ENCODE measurements at regions not wholly inside any gene's neighbourhood (a gene's known extent, or its start where the extent isn't known, plus 50 kb on each side); places are given as distances from the start of the nearest gene placed in this dataset.

DNA sequence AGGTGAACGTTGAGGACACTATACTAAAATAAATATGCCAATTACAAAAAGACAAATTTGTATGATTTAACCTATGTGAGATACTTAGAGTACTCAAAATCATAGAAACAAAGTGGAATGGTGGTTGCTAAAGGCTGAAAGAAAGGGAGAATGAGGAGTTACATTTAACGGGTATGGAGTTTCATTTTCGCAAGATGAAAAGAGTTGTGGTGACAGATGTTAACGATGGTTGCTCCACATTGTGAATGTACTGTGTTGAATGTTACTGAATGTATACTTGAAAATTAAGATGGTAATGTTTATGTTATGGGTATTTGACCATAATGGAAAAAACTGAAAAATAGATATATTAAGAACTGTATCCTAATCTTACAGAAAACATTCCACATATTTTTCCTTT, 51.3 kb upstream of the MOCS2 start:
- H3K27ac ChIP-seq (ENCODE audit: low read depth in 1 of 2, low read length in 2 of 2) = no peak overlapping the region
- H3K4me2 ChIP-seq (replicated peaks; ENCODE audit: extremely low read depth, low read length, poor library complexity, severe bottlenecking) = no peak overlapping the region
- H3K27ac Mint-ChIP-seq = no peak overlapping the region
- H3K36me3 Mint-ChIP-seq = no peaks in the 10 kb centered on the region
- no peaks in the 10 kb centered on the region for H3K4me1 ChIP-seq (ENCODE audit: control insufficient read depth in 1 of 2, insufficient read depth in 2 of 2, low read length in 2 of 2)
- no peaks in the 10 kb centered on the region for H4K20me1 ChIP-seq (ENCODE audit: insufficient read depth, low read length)
- H3K9me3 Mint-ChIP-seq = peaks cover 0 to 12% (median 4%) of the 10 kb centered on the region in 7 donors
- H3K27me3 Mint-ChIP-seq (ENCODE audit: low read depth in 3 of 3) = no peaks in the 10 kb centered on the region
- H3K4me1 Mint-ChIP-seq = no peaks in the 10 kb centered on the region
- H3K79me2 ChIP-seq (ENCODE audit: insufficient read depth, low read length) = no peaks in the 10 kb centered on the region
- TF ChIP-seq, protein P1, sequence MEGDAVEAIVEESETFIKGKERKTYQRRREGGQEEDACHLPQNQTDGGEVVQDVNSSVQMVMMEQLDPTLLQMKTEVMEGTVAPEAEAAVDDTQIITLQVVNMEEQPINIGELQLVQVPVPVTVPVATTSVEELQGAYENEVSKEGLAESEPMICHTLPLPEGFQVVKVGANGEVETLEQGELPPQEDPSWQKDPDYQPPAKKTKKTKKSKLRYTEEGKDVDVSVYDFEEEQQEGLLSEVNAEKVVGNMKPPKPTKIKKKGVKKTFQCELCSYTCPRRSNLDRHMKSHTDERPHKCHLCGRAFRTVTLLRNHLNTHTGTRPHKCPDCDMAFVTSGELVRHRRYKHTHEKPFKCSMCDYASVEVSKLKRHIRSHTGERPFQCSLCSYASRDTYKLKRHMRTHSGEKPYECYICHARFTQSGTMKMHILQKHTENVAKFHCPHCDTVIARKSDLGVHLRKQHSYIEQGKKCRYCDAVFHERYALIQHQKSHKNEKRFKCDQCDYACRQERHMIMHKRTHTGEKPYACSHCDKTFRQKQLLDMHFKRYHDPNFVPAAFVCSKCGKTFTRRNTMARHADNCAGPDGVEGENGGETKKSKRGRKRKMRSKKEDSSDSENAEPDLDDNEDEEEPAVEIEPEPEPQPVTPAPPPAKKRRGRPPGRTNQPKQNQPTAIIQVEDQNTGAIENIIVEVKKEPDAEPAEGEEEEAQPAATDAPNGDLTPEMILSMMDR (IDR thresholded peaks at IDR 0.05) = no peak
- no peak overlapping the region for H3K9ac ChIP-seq (ENCODE audit: insufficient read depth, low read length, poor library complexity, severe bottlenecking)
- intact Hi-C loops (cut with micrococcal nuclease) = no loop called here
- no peak overlapping the region for H3K4me3 ChIP-seq (replicated peaks in 1 of 3; ENCODE audit: low read depth in 2 of 3, low read length in 3 of 3)
- no peak overlapping the region for H3K4me3 Mint-ChIP-seq
- H3K36me3 ChIP-seq (replicated peaks in 1 of 2; ENCODE audit: control insufficient read depth in 1 of 2, insufficient read depth in 2 of 2, low read length in 2 of 2) = no peaks in the 10 kb centered on the region
- no peak overlapping the region for H2AFZ ChIP-seq (ENCODE audit: insufficient read depth, low read depth, low read length, poor library complexity, severe bottlenecking)
- H3K27me3 ChIP-seq (ENCODE audit: control insufficient read depth in 2 of 2, insufficient read depth in 2 of 2, low read length in 2 of 2) = no peaks in the 10 kb centered on the region
- no peak for DNase-seq
- 41% methylated on average over 3 of the region's 4 CpGs for WGBS (ENCODE audit: insufficient coverage)
- no peaks in the 10 kb centered on the region for H3K9me3 ChIP-seq (replicated peaks in 1 of 2; ENCODE audit: control insufficient read depth in 1 of 2, insufficient read depth in 1 of 2, low read length in 2 of 2)

DNA sequence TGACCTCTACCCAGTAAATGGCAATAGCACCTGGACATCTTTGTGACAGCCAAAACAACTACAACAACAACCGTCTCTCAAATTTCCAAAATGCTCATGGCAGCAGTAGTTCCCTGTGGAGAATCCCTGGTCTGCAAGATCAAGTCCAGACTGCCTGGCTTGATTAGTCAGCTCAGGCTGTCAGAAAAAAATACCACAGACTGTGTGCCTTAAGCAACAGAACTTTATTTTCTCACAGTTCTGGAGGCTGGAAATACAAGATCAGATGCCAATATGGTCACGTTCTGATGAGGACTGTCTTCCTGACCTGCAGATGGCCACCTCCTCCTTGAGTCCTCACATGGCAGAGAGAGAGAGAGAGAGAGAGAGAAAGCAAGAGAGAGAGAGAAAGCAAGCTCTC, 52.3 kb upstream of the MOCS2 start:
- Histone ChIP-seq H3K27me3 (ENCODE audit: control insufficient read depth in 2 of 2, insufficient read depth in 2 of 2, low read length in 2 of 2) (no peaks in the 10 kb centered on the region), H4K20me1 (ENCODE audit: insufficient read depth, low read length) (no peaks in the 10 kb centered on the region), H3K4me2 (replicated peaks; ENCODE audit: extremely low read depth, low read length, poor library complexity, severe bottlenecking) (no peak overlapping the region), H3K9me3 (replicated peaks in 1 of 2; ENCODE audit: control insufficient read depth in 1 of 2, insufficient read depth in 1 of 2, low read length in 2 of 2) (no peaks in the 10 kb centered on the region), H3K4me3 (replicated peaks in 1 of 3; ENCODE audit: low read depth in 2 of 3, low read length in 3 of 3) (no peak overlapping the region), H3K36me3 (replicated peaks in 1 of 2; ENCODE audit: control insufficient read depth in 1 of 2, insufficient read depth in 2 of 2, low read length in 2 of 2) (no peaks in the 10 kb centered on the region), H3K4me1 (ENCODE audit: control insufficient read depth in 1 of 2, insufficient read depth in 2 of 2, low read length in 2 of 2) (no peaks in the 10 kb centered on the region), H3K27ac (ENCODE audit: low read depth in 1 of 2, low read length in 2 of 2) (no peak overlapping the region), H2AFZ (ENCODE audit: insufficient read depth, low read depth, low read length, poor library complexity, severe bottlenecking) (no peak overlapping the region), H3K79me2 (ENCODE audit: insufficient read depth, low read length) (no peaks in the 10 kb centered on the region), H3K9ac (ENCODE audit: insufficient read depth, low read length, poor library complexity, severe bottlenecking) (no peak overlapping the region)
- H3K27me3 Mint-ChIP-seq (ENCODE audit: low read depth in 3 of 3) = no peaks in the 10 kb centered on the region
- TF ChIP-seq, protein P1 (IDR thresholded peaks at IDR 0.05) = no peak
- no peak overlapping the region for H3K27ac Mint-ChIP-seq
- peaks cover 0 to 11% (median 3%) of the 10 kb centered on the region in 7 donors for H3K9me3 Mint-ChIP-seq
- H3K4me3 Mint-ChIP-seq = no peak overlapping the region
- intact Hi-C loops (cut with micrococcal nuclease) = no loop called here
- no peaks in the 10 kb centered on the region for H3K4me1 Mint-ChIP-seq
- H3K36me3 Mint-ChIP-seq = no peaks in the 10 kb centered on the region
- WGBS (ENCODE audit: insufficient coverage) = 89% methylated on average over 1 of the region's 2 CpGs
- DNase-seq = no peak

All from CD14-positive monocyte (primary cell).